BE2C (cell line): ENCODE measurements at regions not wholly inside any gene's neighbourhood (a gene's known extent, or its start where the extent isn't known, plus 50 kb on each side); places are given as distances from the start of the nearest gene placed in this dataset.

Source experiments
- DNase-seq: peaks from one replicate; pipeline ENCODE4 v3.0.0-alpha.2; 2020
- H3K27me3 ChIP-seq: fragments of 250-450 bp; sonication (Bioruptor Pico); 2 replicates; pipeline ENCODE4 v1.5.1; 2020; ENCODE audit warnings: mild to moderate bottlenecking
- H3K36me3 ChIP-seq: fragments of 250-450 bp; sonication (Bioruptor Pico); 2 replicates; pipeline ENCODE4 v1.5.1; 2020; ENCODE audit warnings: mild to moderate bottlenecking
- H3K4me1 ChIP-seq: fragments of 250-450 bp; sonication (Bioruptor Pico); 2 replicates; pipeline ENCODE4 v1.5.1; 2020
- H3K4me3 ChIP-seq: 2 replicates; pipeline ENCODE4 v1.5.1; 2011; ENCODE audit warnings: low read depth, low read length
- H3K9me3 ChIP-seq: fragments of 250-450 bp; sonication (Bioruptor Pico); 2 replicates; pipeline ENCODE4 v1.5.1; 2020
- CTCF ChIP-seq: IDR thresholded peaks from 2 replicates; pipeline ENCODE4 v1.5.1; 2012; ENCODE audit warnings: mild to moderate bottlenecking, low read depth, low read length

GRCh38 chr15:31831596-31831995 lies 198.7 kb upstream of the CHRNA7 start:
- H3K4me3 ChIP-seq, result no peak overlapping the region
- H3K9me3 ChIP-seq, result no peaks in the 10 kb centered on the region
- H3K27me3 ChIP-seq, result peaks cover 4% of the 10 kb centered on the region; the same call in 1 of the 2 replicates
- no peaks in the 10 kb centered on the region for H3K4me1 ChIP-seq
- DNase-seq, result no peak
- no peaks in the 10 kb centered on the region for H3K36me3 ChIP-seq
- TF ChIP-seq CTCF, result no peak

- Histone ChIP-seq H3K4me3 (no peak overlapping the region), H3K36me3 (no peaks in the 10 kb centered on the region), H3K27me3 (peaks cover 4% of the 10 kb centered on the region; the same call in 1 of the 2 replicates), H3K9me3 (no peaks in the 10 kb centered on the region), H3K4me1 (no peaks in the 10 kb centered on the region)
- no peak for DNase-seq
- TF ChIP-seq CTCF, result no peak
Measured at GRCh38 chr15:31834654-31835053, 195.7 kb upstream of the CHRNA7 start.

DNA sequence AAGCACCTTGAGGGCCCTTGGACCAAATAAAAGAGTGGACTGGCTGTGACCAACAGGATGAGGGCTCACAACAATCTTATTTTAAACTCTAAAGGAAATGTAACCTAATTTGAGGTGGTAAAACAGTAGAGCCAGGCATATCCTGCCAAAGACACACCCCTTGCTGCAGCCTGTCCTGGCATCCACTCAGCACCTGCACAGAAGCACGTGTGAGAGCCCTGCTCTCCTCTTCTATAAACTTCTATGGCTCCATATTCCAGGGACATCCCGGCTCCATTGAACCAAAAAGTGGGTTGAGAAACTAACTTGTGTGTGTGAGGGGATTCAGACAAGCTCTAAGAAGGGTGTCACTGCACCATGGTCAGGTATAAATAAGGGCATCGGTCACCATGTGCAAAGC lies 190.9 kb upstream of the CHRNA7 start:
- Histone ChIP-seq H3K4me1 (no peaks in the 10 kb centered on the region), H3K36me3 (no peaks in the 10 kb centered on the region), H3K27me3 (peaks cover 4% of the 10 kb centered on the region; the same call in 1 of the 2 replicates), H3K4me3 (no peak overlapping the region), H3K9me3 (no peaks in the 10 kb centered on the region)
- no peak for TF ChIP-seq CTCF
- DNase-seq, result no peak

DNA sequence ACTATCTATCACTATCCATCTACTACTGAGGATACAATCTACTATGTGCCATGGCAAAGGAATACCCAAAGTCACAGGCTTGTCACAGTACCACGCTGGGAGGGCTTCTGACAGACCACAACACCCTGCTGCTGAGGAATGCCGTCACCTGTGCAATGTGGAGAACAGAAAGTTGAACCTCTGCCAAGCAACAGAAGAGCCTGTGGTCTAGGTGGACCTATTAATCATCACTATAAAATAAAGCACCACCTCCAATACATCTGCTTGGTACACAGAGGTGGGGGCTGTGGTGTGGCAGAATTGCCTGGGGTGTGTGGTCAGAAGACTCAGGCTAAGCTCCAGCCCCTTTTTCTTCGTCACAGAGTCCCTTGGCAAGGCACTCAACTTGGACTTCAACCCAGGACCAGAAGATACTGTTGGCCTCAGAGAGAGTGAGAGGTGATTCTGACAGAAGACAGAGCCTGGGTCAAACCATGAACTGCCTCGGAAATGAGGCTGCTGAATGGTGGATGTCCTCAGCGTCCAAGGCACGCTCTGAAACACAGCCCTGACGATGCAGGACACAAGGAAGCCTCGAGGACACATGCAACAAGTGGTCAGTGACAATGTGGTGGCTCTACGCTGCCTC lies 189.4 kb upstream of the CHRNA7 start:
- DNase-seq, result no peak
- Histone ChIP-seq H3K27me3 (peaks cover 2% of the 10 kb centered on the region), H3K36me3 (no peaks in the 10 kb centered on the region), H3K9me3 (no peaks in the 10 kb centered on the region), H3K4me1 (no peaks in the 10 kb centered on the region), H3K4me3 (no peak overlapping the region)
- TF ChIP-seq CTCF, result no peak

DNA sequence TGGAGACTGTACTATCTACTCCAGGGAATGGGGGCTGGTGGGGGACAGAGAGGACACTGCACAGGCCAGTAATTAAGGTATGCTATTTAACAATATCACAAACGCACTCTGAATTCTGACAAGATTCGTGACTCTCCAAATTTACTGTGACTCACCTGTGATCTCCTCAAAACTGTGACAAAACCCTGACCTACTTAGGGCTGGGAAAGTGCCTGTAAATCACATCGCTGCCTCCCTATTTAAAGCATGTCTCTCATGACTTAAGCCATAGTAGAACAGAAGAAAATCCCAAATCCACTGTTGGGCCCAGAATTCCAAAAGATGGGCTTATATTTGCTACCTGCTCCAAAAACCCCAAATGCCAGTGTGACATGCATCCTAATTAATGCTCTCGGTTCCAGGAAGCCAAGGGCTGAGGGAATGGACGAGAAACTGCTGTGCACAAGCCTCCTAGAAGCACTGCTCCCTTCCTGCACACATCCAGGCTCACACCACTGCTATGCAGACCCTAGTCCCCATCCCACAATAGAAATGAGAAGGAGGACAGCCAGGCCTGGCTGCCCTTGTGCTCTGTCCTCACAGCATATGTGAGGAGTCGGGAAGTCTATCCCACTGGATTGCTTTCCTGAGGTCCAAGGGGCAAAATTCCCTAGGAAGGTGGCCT lies 187.7 kb upstream of the CHRNA7 start:
- Histone ChIP-seq H3K27me3 (peaks cover 12% of the 10 kb centered on the region), H3K4me3 (no peak overlapping the region), H3K4me1 (no peaks in the 10 kb centered on the region), H3K9me3 (no peaks in the 10 kb centered on the region), H3K36me3 (no peaks in the 10 kb centered on the region)
- no peak for DNase-seq
- no peak for TF ChIP-seq CTCF

GRCh38 chr15:31843426-31844055 lies 186.8 kb upstream of the CHRNA7 start:
- Histone ChIP-seq H3K4me3 (no peak overlapping the region), H3K36me3 (no peaks in the 10 kb centered on the region), H3K9me3 (no peaks in the 10 kb centered on the region), H3K27me3 (peaks cover 12% of the 10 kb centered on the region), H3K4me1 (no peaks in the 10 kb centered on the region)
- TF ChIP-seq CTCF, result no peak
- no peak for DNase-seq
